ENCODE measurements at regions not wholly inside any gene's neighbourhood (a gene's known extent, or its start where the extent isn't known, plus 50 kb on each side); places are given as distances from the start of the nearest gene placed in this dataset.
A peak's percentile ranks its signal among the peaks of the same experiment; 100 is the strongest.
"Not testable (repeated sequence)": the region's sequence is repeated elsewhere in the genome, so short reads cannot be mapped to it uniquely, and the experiment has no call there.

DNA sequence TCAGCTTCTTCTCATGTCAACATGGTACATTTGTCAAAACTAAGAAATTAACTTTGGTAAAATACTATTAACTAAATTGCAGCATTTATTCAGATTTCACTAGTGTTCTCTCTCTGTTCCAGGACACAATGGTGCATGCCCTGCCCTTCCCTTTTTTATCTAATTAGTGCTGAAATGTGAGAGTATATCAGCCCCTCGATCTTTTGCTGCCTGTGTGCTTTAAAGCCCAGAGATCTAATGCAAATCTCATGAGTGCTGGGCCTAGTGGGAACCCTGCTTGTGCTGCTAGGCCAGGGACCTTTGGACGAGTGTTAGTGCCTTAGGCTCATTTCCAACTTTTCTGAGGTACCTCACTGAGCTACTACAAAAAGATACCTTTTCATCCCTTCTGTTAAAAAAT, 221.1 kb upstream of the EDNRB start:
- no peak for DNase-seq

DNA sequence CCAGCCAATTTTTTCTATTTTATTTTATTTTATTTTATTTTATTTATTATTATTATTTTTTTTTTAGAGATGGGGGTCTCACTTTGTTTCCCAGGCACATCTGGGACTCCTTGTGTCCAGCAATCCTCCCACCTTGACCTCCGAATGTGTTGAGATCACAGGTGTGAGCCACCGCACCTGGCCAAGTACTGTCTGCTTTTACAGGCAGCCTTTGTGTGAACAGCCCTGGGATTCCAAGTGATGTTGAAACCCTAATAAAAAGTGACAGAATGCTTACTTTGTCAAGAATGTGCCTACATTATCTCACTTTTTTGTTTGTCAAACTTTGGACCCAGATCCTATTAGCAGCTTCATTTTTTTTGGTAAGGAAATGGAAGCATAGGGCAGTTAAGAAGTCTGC, 220.1 kb upstream of the EDNRB start:
- no peak for DNase-seq

DNA sequence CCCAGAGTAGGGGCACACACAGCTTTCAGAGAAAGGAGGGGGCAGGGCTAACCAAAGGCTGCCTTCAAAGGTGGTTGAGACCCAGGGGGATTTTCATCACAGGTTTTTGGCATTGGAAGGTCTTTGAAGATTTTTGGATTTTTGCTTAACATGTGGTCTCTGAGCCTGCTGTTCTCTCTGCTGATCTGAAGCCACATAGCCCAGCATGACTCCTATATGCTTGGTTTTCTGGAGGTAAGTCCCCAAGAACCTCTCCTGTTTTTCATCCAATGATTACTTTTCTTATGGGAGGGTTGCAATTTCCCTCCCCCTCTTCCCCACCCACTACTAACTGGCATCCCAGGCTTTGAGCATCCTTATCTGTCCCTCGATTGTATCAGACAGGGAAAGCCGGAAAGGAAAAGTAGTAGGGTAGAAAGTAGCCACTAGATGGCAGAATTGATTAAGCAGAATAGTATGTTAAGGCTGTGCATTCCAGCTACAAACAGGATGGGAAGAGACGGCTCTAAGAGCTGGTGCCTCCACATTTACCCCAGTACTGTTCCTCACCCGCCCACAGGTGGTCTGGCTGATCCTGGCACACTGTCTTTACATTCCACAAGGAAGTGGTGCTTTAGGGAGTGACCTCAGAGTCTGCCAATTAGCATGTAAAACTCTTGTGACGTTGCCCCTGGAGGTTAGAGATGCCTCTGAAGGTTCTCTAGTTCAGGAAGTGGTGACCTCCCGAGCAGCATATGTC, 218.9 kb upstream of the EDNRB start:
- DNase-seq = peak; percentile 26 to 50

DNA sequence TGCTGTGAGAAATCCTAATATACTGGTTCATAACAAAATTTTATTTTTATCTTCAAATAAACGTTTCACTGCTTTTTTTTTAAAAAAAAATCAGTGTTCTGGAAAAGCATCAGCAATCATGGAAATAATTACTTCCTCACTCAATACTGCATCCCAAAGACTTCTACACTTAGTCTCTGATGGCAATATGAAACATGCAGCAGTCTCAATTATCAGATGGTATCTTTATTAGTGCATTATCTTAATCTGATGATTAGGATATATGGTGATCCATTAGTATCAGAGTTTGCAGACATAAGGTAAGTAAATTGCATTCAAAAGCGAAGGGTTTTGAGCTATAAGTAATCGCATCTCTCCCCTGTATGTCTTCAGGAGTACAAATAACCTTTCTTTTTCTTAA, 218.3 kb upstream of the EDNRB start:
- DNase-seq = no peak

DNA sequence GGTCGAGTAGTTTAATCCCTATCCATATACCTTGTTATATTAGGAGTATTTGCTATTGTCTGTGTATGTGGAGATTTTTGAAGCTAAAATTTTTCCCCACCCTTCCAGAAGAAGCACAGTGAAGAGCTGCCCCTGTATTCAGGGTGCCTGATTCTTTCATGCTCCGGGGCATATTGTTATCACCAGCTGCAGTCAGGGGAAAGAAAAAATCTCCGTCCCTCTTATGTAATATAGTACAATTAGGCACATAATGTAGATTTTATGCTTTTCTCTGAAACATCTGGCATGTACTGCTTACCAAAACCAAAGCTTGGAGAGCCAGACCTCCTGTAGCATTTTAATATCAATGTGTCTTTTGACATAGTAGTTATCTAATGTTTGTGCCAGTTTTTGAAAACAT, 214.9 kb upstream of the EDNRB start:
- no peak for DNase-seq

DNA sequence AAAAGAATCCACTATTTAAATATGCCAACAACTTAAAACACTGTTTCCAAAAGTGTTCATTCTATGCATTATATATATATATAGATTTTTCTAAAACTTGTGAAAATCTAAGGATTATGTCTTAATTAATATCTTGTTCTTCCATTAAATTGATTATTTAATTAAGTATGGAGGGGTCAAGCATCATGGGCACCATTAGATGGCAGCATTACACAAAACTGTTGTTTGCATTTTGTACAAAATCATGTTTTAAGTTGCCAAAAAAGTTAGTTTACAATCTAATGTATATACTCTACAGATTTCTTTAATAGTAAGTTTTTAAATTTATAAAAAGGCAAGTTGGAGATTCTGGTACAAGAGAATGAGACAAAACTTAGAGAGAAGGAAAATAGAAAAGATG, 213.2 kb upstream of the EDNRB start:
- DNase-seq = no peak

DNA sequence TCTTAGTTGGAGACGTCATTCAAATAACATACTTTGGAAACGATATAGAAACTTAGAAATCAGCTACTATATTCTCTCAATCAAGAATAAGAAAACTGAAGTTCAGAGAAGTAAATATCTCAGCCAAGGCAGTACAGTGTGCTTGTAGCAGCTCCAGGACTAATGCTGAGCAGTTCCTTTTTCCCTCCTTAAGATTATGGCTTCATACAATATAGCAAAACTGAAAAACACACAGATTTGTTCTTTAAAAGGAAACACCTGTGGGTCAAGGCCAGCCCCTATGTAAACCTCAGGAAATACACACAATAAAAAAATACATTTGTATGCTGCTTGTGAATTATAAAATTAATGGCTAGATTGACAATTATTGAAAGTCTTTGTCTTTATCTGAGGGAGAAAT, 212.7 kb upstream of the EDNRB start:
- DNase-seq = no peak

DNA sequence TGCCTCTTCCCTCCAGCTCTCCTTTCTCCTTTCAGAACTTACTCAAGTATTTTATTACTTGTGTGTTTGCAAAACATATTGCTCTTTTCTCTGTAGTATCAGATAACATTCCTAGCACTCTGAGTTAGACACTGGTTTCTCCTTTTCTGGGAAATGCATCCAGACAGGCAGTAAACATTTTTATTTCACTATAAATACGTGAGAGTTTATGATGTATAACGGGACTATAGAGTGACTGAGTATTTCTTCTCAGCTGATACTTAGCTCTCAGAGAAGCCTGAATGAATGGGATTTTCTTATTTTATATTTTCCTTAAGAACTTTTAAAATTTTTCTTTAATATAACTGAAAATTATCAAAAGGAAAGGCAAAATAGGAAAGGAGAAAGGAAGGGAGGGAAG, 211.2 kb upstream of the EDNRB start:
- DNase-seq = no peak

DNA sequence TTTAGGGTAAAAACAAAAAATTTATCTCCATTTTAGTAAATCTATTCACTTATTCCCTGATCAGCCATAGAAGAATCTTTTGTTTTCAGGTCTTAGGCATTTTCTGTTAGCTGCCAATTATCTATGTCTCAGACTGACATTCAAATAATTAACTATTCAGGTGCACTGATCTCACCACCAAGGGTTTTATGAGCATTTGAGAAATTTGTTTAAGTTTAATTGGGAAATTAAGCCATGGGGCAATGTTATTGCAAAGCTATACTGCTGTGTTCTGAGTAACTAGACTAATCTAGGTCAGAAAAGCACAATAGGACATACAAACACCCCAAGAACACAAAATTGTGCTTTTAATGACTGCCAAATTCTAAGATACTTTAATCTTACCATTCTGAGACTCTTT, 210.7 kb upstream of the EDNRB start:
- no peak for DNase-seq

DNA sequence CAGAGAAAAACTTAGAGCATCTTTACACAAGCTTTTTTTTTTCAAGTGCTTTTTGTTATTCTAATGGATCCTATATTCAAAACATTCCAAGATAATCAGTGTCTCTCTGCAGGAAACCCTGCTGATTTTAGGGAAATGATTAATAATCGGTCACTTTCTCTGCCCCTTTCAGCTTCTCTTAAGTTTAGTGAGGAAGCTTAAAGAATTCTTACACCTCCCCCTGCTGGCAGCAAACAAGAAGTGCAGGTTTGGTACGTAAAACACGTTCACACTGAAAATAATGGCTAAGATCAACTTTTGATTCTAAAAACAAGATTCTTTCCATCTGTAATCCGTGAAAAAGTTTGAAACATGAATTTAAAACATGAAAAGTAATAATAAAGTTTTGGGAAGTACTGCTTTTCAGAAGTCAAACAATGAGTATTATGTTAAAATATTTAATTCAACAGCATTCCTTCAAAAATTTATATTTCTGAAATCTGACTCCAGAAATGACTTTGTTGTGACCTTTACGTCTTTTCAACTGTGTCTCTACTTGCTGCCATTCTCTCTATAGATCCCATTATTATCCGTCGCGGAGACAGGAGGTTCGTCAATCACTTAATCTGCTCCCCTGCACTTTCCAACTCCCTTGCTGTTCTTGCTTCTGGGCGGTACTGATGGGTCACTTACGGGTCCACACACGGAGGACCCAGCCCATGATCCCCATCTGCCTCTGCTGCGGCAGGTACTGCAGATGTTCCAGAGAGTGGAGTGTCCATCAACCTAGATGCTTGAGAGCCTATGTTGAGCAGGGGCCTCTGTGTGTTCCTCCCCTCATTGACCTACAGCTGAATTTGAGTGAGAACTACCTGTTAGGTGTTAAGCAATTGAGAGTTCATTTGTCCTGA, 203.1 kb upstream of the EDNRB start:
- DNase-seq = peak; percentile 54 to 67

DNA sequence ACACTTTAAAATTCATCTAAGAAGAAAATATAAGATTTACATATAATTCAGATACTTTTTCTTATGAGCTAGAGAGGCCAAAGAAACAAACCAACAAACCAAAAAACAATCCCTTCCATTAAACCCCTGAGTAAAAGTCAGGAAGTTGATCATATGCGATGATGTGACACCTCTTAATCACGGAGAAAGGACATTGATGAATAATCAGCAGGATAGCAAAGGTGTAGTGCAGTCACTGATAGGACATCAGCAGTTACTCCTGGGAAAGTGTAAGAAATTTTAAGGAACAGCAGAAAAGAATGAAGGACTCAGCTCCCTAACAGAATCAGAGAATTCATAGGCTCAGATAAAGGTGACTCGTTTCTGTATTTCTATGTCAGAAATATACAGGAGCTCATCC, 202.4 kb upstream of the EDNRB start:
- no peak for DNase-seq

DNA sequence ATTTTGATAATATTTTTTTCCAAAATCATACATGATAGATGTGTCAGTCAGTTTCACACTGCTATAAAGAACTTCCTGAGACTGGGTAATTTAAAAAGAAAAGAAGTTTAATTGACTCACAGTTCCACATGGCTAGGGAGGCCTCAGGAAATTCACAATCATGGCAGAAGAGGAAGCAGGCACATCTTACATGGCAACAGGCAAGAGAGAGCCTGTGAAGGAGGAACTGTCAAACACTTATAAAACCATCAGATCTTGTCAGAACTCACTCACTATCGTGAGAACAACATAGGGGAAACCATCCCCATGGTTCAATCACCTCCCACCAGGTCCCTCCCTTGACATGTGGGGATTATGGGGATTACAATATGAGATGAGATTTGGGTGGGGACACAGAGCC, 201.5 kb upstream of the EDNRB start:
- not testable (repeated sequence) for DNase-seq

DNA sequence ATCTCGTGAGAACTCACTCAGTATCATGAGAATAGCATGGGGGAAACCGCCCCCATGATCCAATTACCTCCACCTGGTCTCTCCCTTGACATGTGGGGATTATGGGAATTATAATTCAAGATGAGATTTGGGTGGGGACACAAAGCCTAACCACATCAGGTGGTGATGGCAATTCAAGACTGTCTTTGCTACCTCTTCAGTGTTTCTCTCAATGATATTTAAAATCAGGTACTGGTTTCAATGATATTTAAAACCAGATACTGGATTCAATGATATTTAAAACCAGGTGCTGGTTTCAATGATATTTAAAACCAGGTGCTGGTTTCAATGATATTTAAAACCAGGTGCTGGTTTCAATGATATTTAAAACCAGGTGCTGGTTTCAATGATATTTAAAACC, 198.4 kb upstream of the EDNRB start:
- DNase-seq = not testable (repeated sequence)

DNA sequence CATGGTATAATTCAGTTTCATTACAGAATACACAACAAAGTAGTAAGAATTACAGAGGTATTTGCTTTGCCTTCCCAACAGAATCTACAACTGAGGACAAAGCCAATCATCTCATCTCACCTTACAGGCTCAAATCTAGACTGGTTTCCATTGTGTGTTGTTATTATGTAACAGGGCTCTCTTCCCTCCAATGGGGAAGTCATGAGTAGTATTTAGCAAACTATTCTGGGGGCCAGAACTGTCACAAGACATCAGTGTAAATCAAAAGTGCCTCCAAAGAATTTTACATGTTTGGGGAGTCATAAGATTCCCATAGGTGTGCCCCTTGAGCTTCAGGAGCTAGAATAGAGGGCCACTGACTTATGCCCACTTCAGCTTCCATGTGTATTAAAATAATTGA, 187.0 kb upstream of the EDNRB start:
- DNase-seq = no peak

DNA sequence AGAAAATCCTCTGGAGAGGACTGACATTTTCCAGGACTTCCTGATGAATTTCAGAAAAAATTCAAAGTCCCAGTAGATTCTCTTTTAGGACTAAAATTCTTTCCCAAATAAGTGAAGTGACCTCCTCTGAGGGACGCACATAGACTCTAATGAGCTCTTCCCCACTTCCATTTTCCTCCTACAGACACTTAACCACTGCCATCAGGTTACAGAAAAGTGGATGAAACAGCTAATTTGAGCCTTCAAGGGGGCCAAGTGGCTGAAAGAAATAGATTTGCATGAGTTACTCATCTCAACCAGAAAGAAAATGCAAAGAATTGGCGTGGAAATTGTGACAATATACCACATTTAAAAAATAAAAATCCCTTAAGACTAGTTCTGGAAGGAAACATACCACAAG, 185.3 kb upstream of the EDNRB start:
- DNase-seq = no peak

DNA sequence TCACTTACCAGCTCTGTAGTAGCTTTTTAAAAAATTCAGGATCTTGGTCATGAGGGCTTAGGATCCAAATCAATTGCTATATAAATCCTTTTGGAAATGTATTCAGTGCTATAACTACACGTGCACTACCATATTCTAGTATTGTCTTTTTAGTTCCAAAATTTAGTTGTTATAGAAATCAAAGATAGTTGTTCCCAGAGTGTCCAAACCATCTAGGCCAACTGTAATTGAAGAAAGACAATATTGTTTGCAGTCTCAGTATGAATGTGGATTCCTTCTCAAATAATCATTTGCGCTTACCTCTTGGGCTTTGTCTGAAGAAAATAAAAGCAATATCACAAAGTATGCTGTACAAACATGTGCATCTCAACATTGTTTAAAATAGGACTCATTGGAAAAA, 184.1 kb upstream of the EDNRB start:
- DNase-seq = no peak

DNA sequence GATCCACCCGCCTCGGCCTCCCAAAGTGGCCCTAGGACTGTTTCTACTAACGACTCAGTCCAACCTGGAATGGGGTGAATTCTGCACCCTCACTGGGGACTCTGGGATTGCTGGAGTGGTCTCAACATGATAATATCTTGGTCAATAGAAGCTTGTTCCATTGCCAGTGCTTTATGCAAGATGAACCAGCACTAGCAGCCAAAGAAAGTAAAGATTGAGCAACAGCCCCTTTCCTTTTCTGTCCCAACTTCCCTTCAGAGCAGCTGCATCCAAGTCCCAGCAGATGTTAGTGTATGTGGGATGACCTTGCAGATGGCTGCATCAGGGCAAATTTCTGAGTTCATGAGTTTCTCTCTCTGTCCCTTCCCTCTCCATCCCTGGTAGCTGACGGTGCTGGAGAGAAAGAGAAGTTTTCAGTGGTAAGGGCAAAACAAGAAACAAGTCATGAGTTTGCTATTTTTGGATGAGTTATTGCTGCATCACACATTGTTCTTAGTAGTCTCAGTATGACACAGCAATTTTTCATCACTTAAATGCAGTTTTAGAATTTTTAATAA, 183.6 kb upstream of the EDNRB start:
- peak; percentile 59 to 74 for DNase-seq

DNA sequence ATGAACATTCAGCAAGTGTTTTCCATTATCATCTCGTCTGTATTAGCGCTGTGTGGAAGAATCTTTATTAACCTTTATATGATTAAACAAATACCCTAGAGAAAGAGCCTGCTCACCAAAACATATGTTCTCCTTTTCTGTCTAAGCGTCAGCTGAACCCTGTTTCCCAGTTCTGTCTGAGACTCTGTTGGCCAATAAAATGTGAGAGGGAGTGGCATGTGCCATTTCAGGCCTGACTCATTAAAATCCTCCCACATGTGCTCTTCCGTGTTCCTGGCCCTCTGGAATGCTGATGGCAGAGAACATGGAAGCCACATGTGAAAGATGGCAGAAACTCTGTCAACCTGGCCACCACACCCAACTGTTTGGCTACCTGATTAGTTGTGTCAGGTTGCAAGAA, 181.9 kb upstream of the EDNRB start:
- no peak for DNase-seq

DNA sequence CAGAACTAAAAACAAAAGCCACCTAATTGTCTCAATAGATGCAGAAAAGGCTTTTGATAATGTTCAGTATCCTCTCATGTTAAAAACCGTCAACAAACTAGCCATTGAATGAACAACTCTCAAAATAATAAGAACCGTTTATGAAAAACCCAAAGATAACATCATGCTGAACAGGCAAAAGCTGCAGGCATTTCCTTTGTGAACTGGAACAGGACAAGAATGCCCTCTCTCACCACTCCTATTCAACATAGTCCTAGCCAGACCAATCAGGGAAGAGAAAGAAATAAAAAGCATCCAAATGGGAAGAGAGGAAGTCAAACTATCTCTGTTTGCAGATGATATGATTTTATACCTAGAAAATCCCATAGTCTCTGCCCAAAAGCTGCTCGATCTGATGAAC, 179.6 kb upstream of the EDNRB start:
- no peak for DNase-seq

DNA sequence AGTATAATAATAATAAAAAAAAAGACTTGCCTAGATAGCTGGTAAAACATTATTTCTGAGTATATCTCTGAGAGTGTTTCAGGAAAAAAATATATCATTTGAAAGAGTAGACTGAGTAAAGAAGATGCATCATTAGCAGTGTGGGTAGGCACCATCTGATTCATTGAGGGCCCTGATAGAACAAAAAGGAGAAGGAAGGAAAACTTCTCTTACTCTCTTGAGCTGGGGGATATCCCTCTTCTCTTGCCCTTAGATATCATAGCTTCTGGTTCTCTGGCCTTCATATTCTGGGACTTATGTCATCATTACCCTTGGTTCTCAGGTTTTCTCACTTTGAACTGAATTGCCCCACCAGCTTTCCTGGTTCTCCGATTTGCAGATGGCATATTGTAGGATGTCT, 177.6 kb upstream of the EDNRB start:
- no peak for DNase-seq

DNA sequence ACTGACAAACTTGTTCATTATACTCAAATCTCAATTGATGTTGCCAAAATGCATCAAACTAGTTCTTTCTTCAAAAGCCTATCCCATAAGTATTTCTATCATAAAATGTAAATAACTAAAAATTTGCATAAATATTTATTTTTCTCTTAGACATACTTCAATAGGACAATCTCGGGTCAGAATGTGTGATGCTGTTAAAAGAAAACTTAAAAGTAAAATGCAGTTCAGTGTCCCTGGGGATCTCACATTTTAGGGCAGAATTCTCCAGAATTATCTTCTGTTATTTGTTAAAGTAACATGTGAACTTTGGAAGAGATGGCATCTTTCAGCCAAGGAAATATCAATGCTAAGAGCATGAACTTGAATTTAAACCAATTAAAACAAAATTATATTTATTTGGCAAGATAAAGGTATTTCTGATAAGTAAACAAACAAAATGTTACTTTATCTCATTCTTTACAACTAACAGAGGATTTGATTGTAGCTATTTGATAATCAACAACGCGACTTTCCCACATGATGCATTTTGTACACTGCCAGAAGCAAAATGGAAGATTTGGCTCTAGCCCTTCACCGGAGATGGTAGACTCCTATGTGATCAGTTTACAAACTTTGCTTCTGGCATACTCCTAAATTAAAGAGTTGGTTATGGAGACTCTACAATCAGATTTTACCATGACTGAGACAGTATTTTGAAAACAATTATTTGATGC, 169.5 kb upstream of the EDNRB start:
- DNase-seq = no peak

DNA sequence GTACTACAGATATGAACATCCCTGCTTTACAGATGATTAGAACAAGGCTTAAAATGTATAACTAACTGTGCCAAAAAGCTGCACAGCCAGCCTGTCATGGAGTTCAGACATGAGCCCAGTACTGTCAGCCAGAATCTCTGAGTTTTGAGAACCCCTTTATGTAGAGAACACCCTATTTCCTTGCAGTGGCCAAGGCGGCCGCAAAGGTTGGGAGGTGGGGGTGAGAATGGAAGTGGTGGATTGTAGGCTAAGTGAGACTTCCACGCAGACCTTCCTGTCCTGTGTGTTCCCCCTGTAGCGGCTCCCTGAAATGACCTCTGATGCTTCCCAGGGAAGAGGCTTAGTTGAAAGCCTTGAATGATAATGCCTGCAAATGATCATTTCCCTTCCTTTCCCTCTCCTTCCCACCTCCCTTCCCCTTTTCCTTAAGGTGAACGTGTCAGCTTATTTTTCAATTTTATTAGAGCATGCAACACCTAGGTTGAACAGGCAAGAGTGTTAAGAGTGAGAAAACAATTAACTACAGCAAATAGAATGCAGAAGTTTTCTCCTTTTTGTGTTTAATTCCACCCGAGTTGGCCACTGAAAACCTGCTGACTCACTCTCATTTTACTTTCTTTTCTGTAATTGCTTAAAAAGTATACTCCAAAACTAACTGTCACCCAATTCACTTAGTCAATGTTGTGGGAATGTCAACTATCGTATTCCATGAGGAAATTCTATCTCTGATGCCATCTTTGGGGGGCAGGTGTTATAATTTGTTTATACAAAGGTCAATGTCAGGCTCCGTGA, 167.0 kb upstream of the EDNRB start:
- no peak for DNase-seq
